Panc1 (cell line): ENCODE measurements at regions not wholly inside any gene's neighbourhood (a gene's known extent, or its start where the extent isn't known, plus 50 kb on each side); places are given as distances from the start of the nearest gene placed in this dataset.

ENCODE experiments used
- POLR2AphosphoS5 ChIP-seq: IDR thresholded peaks from 2 replicates; pipeline ENCODE4 v1.6.1; 2012; ENCODE audit warnings: mild to moderate bottlenecking, low read depth, low read length, moderate library complexity
- REST ChIP-seq, 2 experiments: IDR thresholded peaks; 2 replicates each; pipeline ENCODE4 v1.6.1; 2011 to 2012; ENCODE audit warnings: low read depth in 2 of 2, control low read depth in 1 of 2, low read length in 1 of 2, mild to moderate bottlenecking in 1 of 2, moderate library complexity in 1 of 2; ENCODE audit not compliant: insufficient read depth in 1 of 2
- SIN3A ChIP-seq: IDR thresholded peaks from 2 replicates; pipeline ENCODE4 v1.6.1; 2012; ENCODE audit warnings: low read depth, mild to moderate bottlenecking, low read length, moderate library complexity, borderline replicate concordance; ENCODE audit not compliant: insufficient read depth
- TCF7L2 ChIP-seq: IDR thresholded peaks from 2 replicates; pipeline ENCODE4 v1.6.1; 2011; ENCODE audit warnings: mild to moderate bottlenecking, low read depth, low read length, inconsistent platforms
- TF ChIP-seq, protein P1 (sequence below): fragments of 450-650 bp; IDR thresholded peaks from 2 replicates; pipeline ENCODE4 v1.5.1; 2017; ENCODE audit warnings: mild to moderate bottlenecking

GRCh38 chr2:16151651-16152050 is 211.3 kb downstream of the MYCN start:
- no peak for TF ChIP-seq POLR2AphosphoS5
- TF ChIP-seq, protein P1, sequence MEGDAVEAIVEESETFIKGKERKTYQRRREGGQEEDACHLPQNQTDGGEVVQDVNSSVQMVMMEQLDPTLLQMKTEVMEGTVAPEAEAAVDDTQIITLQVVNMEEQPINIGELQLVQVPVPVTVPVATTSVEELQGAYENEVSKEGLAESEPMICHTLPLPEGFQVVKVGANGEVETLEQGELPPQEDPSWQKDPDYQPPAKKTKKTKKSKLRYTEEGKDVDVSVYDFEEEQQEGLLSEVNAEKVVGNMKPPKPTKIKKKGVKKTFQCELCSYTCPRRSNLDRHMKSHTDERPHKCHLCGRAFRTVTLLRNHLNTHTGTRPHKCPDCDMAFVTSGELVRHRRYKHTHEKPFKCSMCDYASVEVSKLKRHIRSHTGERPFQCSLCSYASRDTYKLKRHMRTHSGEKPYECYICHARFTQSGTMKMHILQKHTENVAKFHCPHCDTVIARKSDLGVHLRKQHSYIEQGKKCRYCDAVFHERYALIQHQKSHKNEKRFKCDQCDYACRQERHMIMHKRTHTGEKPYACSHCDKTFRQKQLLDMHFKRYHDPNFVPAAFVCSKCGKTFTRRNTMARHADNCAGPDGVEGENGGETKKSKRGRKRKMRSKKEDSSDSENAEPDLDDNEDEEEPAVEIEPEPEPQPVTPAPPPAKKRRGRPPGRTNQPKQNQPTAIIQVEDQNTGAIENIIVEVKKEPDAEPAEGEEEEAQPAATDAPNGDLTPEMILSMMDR = no peak
- no peak for TF ChIP-seq REST (IDR thresholded peaks at IDR 0.05; ENCODE audit: insufficient read depth in 1 of 2, low read depth in 2 of 2, low read length in 1 of 2)
- no peak for TF ChIP-seq TCF7L2
- no peak for TF ChIP-seq SIN3A
